A549 (cell line): ENCODE measurements at regions not wholly inside any gene's neighbourhood (a gene's known extent, or its start where the extent isn't known, plus 50 kb on each side); places are given as distances from the start of the nearest gene placed in this dataset.
"Not testable (repeated sequence)": the region's sequence is repeated elsewhere in the genome, so short reads cannot be mapped to it uniquely, and the experiment has no call there.

Experiments used
- ATAC-seq, 2 experiments: fragments of 200-7000 bp in 1 of 2; fragments of >200 bp in 1 of 2; cut with Nextera tagmentation in 1 of 2; cut with Tn5 transposase in 1 of 2; 3 replicates each; pipeline versions ENCODE4 v1.8.0 to v1.9.1; 2018 to 2020; ENCODE audit warnings: mild to moderate bottlenecking in 1 of 2, moderate library complexity in 1 of 2
- CTCF ChIA-PET: fragments of 300-600 bp; sonication (Branson Sonifier 250); formaldehyde crosslinking; extraction: SDS; loops from one replicate; lab custom pipeline; 2021; ENCODE audit warnings: antibody characterized with exemption, inconsistent platforms; lab: Yijun Ruan, JAX
- POLR2A ChIA-PET: fragments of 350-600 bp; formaldehyde crosslinking; extraction: SDS; loops from one replicate; lab custom pipeline; 2021; ENCODE audit warnings: antibody characterized with exemption, inconsistent platforms; lab: Yijun Ruan, JAX
- DNase-seq, 2 experiments: peaks; one replicate each; pipeline versions ENCODE4 v3.0.0 to v3.0.0-alpha.2; 2011 to 2016; ENCODE audit warnings: low read depth in 1 of 2, low spot score in 1 of 2
- FAIRE-seq: peaks from 2 replicates; lab custom pipeline; 2011; peaks lifted over from hg19 to GRCh38; lab: Jason Lieb, UNC
- H3K27ac ChIP-seq, 2 experiments: fragments of >200 bp; sonication (Bioruptor Twin); formaldehyde crosslinking; 3 replicates each; pipeline ENCODE4 v1.5.1; 2016 to 2017
- H3K4me1 ChIP-seq: fragments of >200 bp; sonication (Bioruptor Twin); formaldehyde crosslinking; 3 replicates; pipeline ENCODE4 v1.6.1; 2016
- H3K4me2 ChIP-seq: fragments of >200 bp; sonication (Bioruptor Twin); formaldehyde crosslinking; 3 replicates; pipeline ENCODE4 v1.6.1; 2016
- H3K4me3 ChIP-seq: fragments of >200 bp; sonication (Bioruptor Twin); formaldehyde crosslinking; 3 replicates; pipeline ENCODE4 v1.5.1; 2016
- H3K9me3 ChIP-seq: fragments of >200 bp; sonication (Bioruptor Twin); formaldehyde crosslinking; 3 replicates; pipeline ENCODE4 v1.6.1; 2016
- ATOH8 ChIP-seq: fragments of 250-450 bp; sonication (Bioruptor Pico); IDR thresholded peaks from 2 replicates; pipeline ENCODE4 v1.5.0; 2020; ENCODE audit warnings: low read depth, mild to moderate bottlenecking, moderate library complexity
- CBX2 ChIP-seq: fragments of 200-600 bp; sonication (generic); IDR thresholded peaks from 2 replicates; pipeline ENCODE4 v1.6.1; 2016; ENCODE audit warnings: low read depth, mild to moderate bottlenecking, borderline replicate concordance
- CBX8 ChIP-seq: fragments of 200-600 bp; sonication (generic); IDR thresholded peaks from 2 replicates; pipeline ENCODE4 v1.6.1; 2016
- CEBPB ChIP-seq, 2 experiments: fragments of >200 bp in 1 of 2; sonication (Bioruptor Twin) in 1 of 2; formaldehyde crosslinking in 1 of 2; IDR thresholded peaks; 2 replicates each; pipeline ENCODE4 v1.6.1; 2012 to 2016
- EHMT2 ChIP-seq: fragments of 200-600 bp; sonication (generic); IDR thresholded peaks from 2 replicates; pipeline ENCODE4 v1.6.1; 2016; ENCODE audit warnings: antibody characterized with exemption, low read depth, mild to moderate bottlenecking, moderate library complexity
- ESRRA ChIP-seq: fragments of 150-350 bp; IDR thresholded peaks from 2 replicates; pipeline ENCODE4 v1.6.1; 2014; ENCODE audit warnings: mild to moderate bottlenecking, low read length, borderline replicate concordance
- FOSL2 ChIP-seq, 2 experiments: fragments of 450-650 bp in 1 of 2; fragments of >200 bp in 1 of 2; sonication (Bioruptor Twin) in 1 of 2; formaldehyde crosslinking; IDR thresholded peaks; 2 replicates each; pipeline versions ENCODE4 v1.5.0 to v1.6.1; 2016 to 2020; ENCODE audit warnings: mild to moderate bottlenecking in 1 of 2, moderate library complexity in 1 of 2
- HDAC2 ChIP-seq: fragments of 200-600 bp; sonication (generic); IDR thresholded peaks from 2 replicates; pipeline ENCODE4 v1.6.1; 2016
- HES2 ChIP-seq: fragments of >200 bp; sonication (Bioruptor Twin); formaldehyde crosslinking; IDR thresholded peaks from 2 replicates; pipeline ENCODE4 v1.6.1; 2016
- KDM1A ChIP-seq: fragments of 200-600 bp; sonication (generic); IDR thresholded peaks from 2 replicates; pipeline ENCODE4 v1.6.1; 2016; ENCODE audit warnings: low read depth, mild to moderate bottlenecking
- KDM5A ChIP-seq: fragments of 200-600 bp; sonication (generic); IDR thresholded peaks from 2 replicates; pipeline ENCODE4 v1.6.1; 2016; ENCODE audit warnings: antibody characterized with exemption, mild to moderate bottlenecking
- MAFK ChIP-seq: fragments of 450-650 bp; IDR thresholded peaks from 2 replicates; pipeline ENCODE4 v1.6.1; 2014; ENCODE audit not compliant: partially characterized antibody
- MYC ChIP-seq: IDR thresholded peaks from 2 replicates; pipeline ENCODE4 v1.6.1; 2012; ENCODE audit warnings: mild to moderate bottlenecking, inconsistent platforms, low read length, improper control_type of control experiment, borderline replicate concordance
- NFE2L2 ChIP-seq: fragments of 150-350 bp; conservative IDR thresholded peaks from 2 replicates; pipeline ENCODE4 v1.6.1; 2014; ENCODE audit warnings: low read length
- POLR2A ChIP-seq: IDR thresholded peaks from 2 replicates; pipeline ENCODE4 v1.6.1; 2012; ENCODE audit warnings: mild to moderate bottlenecking, low read length
- RAD21 ChIP-seq, 2 experiments: fragments of >200 bp in 1 of 2; sonication (Bioruptor Twin) in 1 of 2; formaldehyde crosslinking in 1 of 2; IDR thresholded peaks in 1 of 2; conservative IDR thresholded peaks in 1 of 2; 2 replicates in 1 of 2; 3 replicates in 1 of 2; pipeline ENCODE4 v1.6.1; 2012 to 2018; ENCODE audit warnings: inconsistent platforms in 1 of 2
- RCOR1 ChIP-seq: fragments of 150-350 bp; IDR thresholded peaks from 2 replicates; pipeline ENCODE4 v1.6.1; 2014; ENCODE audit warnings: antibody characterized with exemption, low read length, low read depth
- TP53 ChIP-seq: fragments of 250-450 bp; sonication (Bioruptor Pico); IDR thresholded peaks from 2 replicates; pipeline ENCODE4 v1.5.0; 2021; ENCODE audit warnings: mild to moderate bottlenecking, moderate library complexity
- WGBS: methylation state at CpG from one replicate; pipeline ENCODE4 v1.1.6; 2017; ENCODE audit errors: missing lambda C conversion rate; 5-methylcytosine and 5-hydroxymethylcytosine counted together
- TF ChIP-seq, protein P1 (sequence below): IDR thresholded peaks from 2 replicates; pipeline ENCODE4 v1.6.1; 2012
- TF ChIP-seq, protein P2 (sequence below): IDR thresholded peaks from 2 replicates; pipeline ENCODE4 v1.6.1; 2012; ENCODE audit warnings: low read depth, borderline replicate concordance

GRCh38 chr4:124070688-124071484 is 641.6 kb downstream of the ANKRD50 start:
- Histone ChIP-seq H3K4me2 (no peak overlapping the region), H3K9me3 (no peaks in the 10 kb centered on the region), H3K4me1 (no peaks in the 10 kb centered on the region), H3K4me3 (no peak overlapping the region), H3K27ac (no peak overlapping the region)
- WGBS, result 51% methylated on average over 3 of the region's 3 CpGs
- ATAC-seq (no peak), DNase-seq (no peak), FAIRE-seq (no peak)
- TF ChIP-seq FOSL2 (IDR thresholded peaks at IDR 0.05) (no peak), FOSL2 (CRISPR knock-in tag; IDR thresholded peaks at IDR 0.05) (no peak), CEBPB (IDR thresholded peaks at IDR 0.05) (no peak), MYC (no peak), KDM1A (no peak), CBX2 (no peak), KDM5A (no peak), HES2 (no peak), ESRRA (no peak), RAD21 (conservative IDR thresholded peaks at IDR 0.05 in 1 of 2, IDR thresholded peaks at IDR 0.05 in 1 of 2) (no peak), EHMT2 (no peak), NFE2L2 (no peak), CBX8 (no peak), POLR2A (no peak), TP53 (CRISPR knock-in tag) (no peak), ATOH8 (no peak), RCOR1 (no peak), MAFK (no peak)
- TF ChIP-seq, protein P1, sequence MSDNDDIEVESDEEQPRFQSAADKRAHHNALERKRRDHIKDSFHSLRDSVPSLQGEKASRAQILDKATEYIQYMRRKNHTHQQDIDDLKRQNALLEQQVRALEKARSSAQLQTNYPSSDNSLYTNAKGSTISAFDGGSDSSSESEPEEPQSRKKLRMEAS, result no peak
- TF ChIP-seq, protein P2, sequence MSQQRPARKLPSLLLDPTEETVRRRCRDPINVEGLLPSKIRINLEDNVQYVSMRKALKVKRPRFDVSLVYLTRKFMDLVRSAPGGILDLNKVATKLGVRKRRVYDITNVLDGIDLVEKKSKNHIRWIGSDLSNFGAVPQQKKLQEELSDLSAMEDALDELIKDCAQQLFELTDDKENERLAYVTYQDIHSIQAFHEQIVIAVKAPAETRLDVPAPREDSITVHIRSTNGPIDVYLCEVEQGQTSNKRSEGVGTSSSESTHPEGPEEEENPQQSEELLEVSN, result no peak
- CTCF ChIA-PET, result interaction anchor here (0.8 kb wide), 1 partner anchor 92 kb away, joined by 3 read pairs; no protein-coding TSS in a partner anchor
- POLR2A ChIA-PET, result no interaction called here

- DNase-seq, POLR2A ChIA-PET, ATAC-seq, H3K4me1 ChIP-seq, H3K4me3 ChIP-seq, H3K9me3 ChIP-seq, H3K4me2 ChIP-seq, CTCF ChIA-PET, FAIRE-seq, H3K27ac ChIP-seq: not testable (repeated sequence)
- 16% methylated on average over 2 of the region's 2 CpGs for WGBS
These were observed 637.3 kb downstream of the ANKRD50 start for GRCh38 chr4:124075276-124075675.

DNA sequence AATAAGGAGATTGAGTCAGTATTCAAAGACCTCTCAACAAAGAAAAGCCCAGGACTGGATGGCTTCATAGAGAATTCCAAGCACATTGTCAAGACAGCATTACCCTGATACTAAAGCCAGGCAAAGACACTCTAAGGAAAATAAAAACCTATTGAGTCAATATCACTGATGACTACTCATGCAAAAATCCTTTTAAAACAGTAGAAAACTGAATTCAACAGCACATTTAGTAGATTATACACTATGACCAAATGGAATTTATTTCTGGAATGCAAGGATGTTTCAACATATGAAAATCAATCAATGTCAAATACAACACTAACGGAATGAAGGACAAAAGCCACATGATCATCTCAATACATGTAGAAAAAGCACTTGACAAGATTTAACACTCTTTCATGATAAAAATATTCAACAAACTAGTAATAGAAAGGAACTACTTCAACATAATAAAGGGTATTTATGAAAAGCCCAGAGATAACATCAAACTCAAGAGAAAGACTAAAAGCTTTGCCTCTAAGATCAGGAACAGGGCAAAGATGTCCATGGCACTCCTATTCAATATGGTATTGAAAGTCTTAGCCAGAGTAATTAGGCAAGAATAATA is 633.3 kb downstream of the ANKRD50 start:
- Histone ChIP-seq H3K4me2 (no peak overlapping the region), H3K27ac (no peak overlapping the region), H3K4me1 (no peaks in the 10 kb centered on the region), H3K4me3 (no peak overlapping the region), H3K9me3 (no peaks in the 10 kb centered on the region)
- CTCF ChIA-PET, result no interaction called here
- ATAC-seq, result no peak
- TF ChIP-seq, protein P2, result no peak
- no peak for TF ChIP-seq HDAC2
- no peak for TF ChIP-seq KDM1A
- 4% methylated on average over 1 of the region's 1 CpG for WGBS
- DNase-seq, result no peak
- FAIRE-seq, result no peak
- POLR2A ChIA-PET, result no interaction called here
